Suprapubic skin (tissue), 3 donors: ENCODE measurements at regions not wholly inside any gene's neighbourhood (a gene's known extent, or its start where the extent isn't known, plus 50 kb on each side); places are given as distances from the start of the nearest gene placed in this dataset.

Experiments
- EP300 ChIP-seq: sonication (generic); formaldehyde crosslinking; IDR thresholded peaks from one replicate; pipeline ENCODE4 v1.6.1; 2017; ENCODE audit warnings: antibody characterized with exemption
- TF ChIP-seq, protein P1 (sequence below), 2 donors: fragments of 200-600 bp in 1 of 2; fragments of 450-650 bp in 1 of 2; sonication (generic) in 1 of 2; IDR thresholded peaks; one replicate each; pipeline ENCODE4 v1.5.1; 2016 to 2019; ENCODE audit warnings: antibody characterized with exemption in 2 of 2, mild to moderate bottlenecking in 1 of 2, moderate library complexity in 1 of 2

DNA sequence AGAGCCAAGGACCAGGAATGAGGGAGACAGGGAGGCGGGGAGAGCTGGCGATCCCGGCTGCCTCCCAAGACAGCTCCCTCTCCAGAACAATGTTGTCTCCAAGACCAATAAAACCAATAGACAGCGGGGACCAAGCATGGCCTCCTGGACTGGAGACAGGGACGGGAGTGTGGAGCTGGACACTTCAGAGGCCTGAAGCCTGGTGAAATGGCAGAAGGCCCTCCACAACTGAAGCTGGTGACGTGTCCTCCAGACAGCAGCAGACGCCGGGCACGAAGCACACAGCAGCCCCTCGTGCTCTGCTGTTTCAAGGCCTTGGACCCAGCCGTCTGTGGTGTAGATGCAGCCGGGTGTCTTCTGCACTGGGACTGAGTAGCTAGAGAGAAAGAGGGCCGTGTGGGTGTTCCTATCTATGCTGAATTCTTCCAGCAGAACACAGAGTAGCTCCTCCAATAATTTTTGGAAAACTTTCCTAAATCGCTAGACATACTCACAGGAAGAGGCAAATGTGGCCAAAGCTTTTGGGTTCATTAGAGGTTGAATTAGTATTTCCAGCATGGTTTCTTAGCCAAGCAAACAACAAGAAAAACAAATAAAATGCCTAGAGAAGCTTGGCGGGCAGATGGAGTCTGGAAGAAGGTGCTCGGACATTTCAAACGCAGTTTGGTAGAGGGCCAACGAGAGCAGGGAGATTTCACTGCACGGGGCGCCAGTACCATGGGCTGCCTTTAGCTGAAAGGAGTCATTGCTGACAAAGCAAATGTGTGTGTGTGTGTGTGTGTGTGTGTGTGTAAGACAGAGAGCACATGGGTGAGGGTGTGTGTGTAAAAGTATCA is 570.4 kb downstream of the TCERG1L start:
- TF ChIP-seq, protein P1, sequence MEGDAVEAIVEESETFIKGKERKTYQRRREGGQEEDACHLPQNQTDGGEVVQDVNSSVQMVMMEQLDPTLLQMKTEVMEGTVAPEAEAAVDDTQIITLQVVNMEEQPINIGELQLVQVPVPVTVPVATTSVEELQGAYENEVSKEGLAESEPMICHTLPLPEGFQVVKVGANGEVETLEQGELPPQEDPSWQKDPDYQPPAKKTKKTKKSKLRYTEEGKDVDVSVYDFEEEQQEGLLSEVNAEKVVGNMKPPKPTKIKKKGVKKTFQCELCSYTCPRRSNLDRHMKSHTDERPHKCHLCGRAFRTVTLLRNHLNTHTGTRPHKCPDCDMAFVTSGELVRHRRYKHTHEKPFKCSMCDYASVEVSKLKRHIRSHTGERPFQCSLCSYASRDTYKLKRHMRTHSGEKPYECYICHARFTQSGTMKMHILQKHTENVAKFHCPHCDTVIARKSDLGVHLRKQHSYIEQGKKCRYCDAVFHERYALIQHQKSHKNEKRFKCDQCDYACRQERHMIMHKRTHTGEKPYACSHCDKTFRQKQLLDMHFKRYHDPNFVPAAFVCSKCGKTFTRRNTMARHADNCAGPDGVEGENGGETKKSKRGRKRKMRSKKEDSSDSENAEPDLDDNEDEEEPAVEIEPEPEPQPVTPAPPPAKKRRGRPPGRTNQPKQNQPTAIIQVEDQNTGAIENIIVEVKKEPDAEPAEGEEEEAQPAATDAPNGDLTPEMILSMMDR (IDR thresholded peaks at IDR 0.05): no peak
- no peak for TF ChIP-seq EP300
